H9 (cell line): ENCODE measurements at regions not wholly inside any gene's neighbourhood (a gene's known extent, or its start where the extent isn't known, plus 50 kb on each side); places are given as distances from the start of the nearest gene placed in this dataset.

Experiments used
- DNase-seq: peaks from one replicate; pipeline ENCODE4 v3.0.0-alpha.2; 2017
- H2AFZ ChIP-seq: one replicate; pipeline ENCODE4 v1.6.1; 2013; ENCODE audit warnings: mild to moderate bottlenecking, low read length, control low read depth, moderate library complexity
- H2AK5ac ChIP-seq: 2 replicates; pipeline ENCODE4 v1.6.1; 2013; ENCODE audit warnings: low read length, control low read depth, mixed read lengths; ENCODE audit not compliant: insufficient read length
- H2BK120ac ChIP-seq: one replicate; pipeline ENCODE4 v1.6.1; 2013; ENCODE audit warnings: low read depth, mild to moderate bottlenecking, low read length, control low read depth, inconsistent platforms; ENCODE audit not compliant: poor library complexity, severe bottlenecking
- H2BK12ac ChIP-seq: 2 replicates; pipeline ENCODE4 v1.6.1; 2013; ENCODE audit warnings: low read length, control low read depth, mixed read lengths, low read depth; ENCODE audit not compliant: insufficient read length
- H2BK15ac ChIP-seq: 2 replicates; pipeline ENCODE4 v1.6.1; 2013; ENCODE audit warnings: low read depth, low read length, control low read depth
- H2BK20ac ChIP-seq: one replicate; pipeline ENCODE4 v1.6.1; 2013; ENCODE audit warnings: low read depth, mild to moderate bottlenecking, low read length, control low read depth, inconsistent platforms; ENCODE audit not compliant: poor library complexity, severe bottlenecking
- H2BK5ac ChIP-seq: 2 replicates; pipeline ENCODE4 v1.6.1; 2013; ENCODE audit warnings: low read length, control low read depth, mixed read lengths; ENCODE audit not compliant: insufficient read length
- H3K14ac ChIP-seq: 2 replicates; pipeline ENCODE4 v1.6.1; 2013; ENCODE audit warnings: low read length, control low read depth; ENCODE audit not compliant: insufficient read depth
- H3K18ac ChIP-seq: 2 replicates; pipeline ENCODE4 v1.6.1; 2013; ENCODE audit warnings: low read depth, mild to moderate bottlenecking, mixed read lengths, low read length, control low read depth; ENCODE audit not compliant: insufficient read length
- H3K23ac ChIP-seq: 2 replicates; pipeline ENCODE4 v1.6.1; 2013; ENCODE audit warnings: low read length, control low read depth, mixed read lengths, low read depth; ENCODE audit not compliant: insufficient read length
- H3K23me2 ChIP-seq: 2 replicates; pipeline ENCODE4 v1.6.1; 2013; ENCODE audit warnings: low read depth, mild to moderate bottlenecking, mixed read lengths, low read length, control low read depth; ENCODE audit not compliant: insufficient read length, poor library complexity, severe bottlenecking
- H3K27ac ChIP-seq: 2 replicates; pipeline ENCODE4 v1.5.1; 2013; ENCODE audit warnings: low read length, control low read depth, mixed read lengths, low read depth; ENCODE audit not compliant: insufficient read length
- H3K27me3 ChIP-seq: 2 replicates; pipeline ENCODE4 v1.6.1; 2013; ENCODE audit warnings: low read length, control low read depth, inconsistent platforms; ENCODE audit not compliant: insufficient read depth
- H3K4ac ChIP-seq: 2 replicates; pipeline ENCODE4 v1.6.1; 2013; ENCODE audit warnings: low read depth, mild to moderate bottlenecking, control low read depth, inconsistent platforms, low read length, moderate library complexity
- H3K4me1 ChIP-seq: 2 replicates; pipeline ENCODE4 v1.6.1; 2013; ENCODE audit warnings: low read length, control low read depth, inconsistent platforms; ENCODE audit not compliant: insufficient read depth
- H3K4me2 ChIP-seq: 2 replicates; pipeline ENCODE4 v1.6.1; 2013; ENCODE audit warnings: low read length, control low read depth, mixed read lengths; ENCODE audit not compliant: insufficient read length, insufficient read depth
- H3K56ac ChIP-seq: 2 replicates; pipeline ENCODE4 v1.6.1; 2013; ENCODE audit warnings: low read depth, mild to moderate bottlenecking, mixed read lengths, low read length, control low read depth; ENCODE audit not compliant: insufficient read length
- H3K79me1 ChIP-seq: 2 replicates; pipeline ENCODE4 v1.6.1; 2013; ENCODE audit warnings: low read depth, mild to moderate bottlenecking, moderate library complexity, low read length, control low read depth, inconsistent platforms; ENCODE audit not compliant: insufficient read depth, poor library complexity, severe bottlenecking
- H3K79me2 ChIP-seq: 2 replicates; pipeline ENCODE4 v1.6.1; 2013; ENCODE audit warnings: low read length, control low read depth, inconsistent platforms; ENCODE audit not compliant: insufficient read depth
- H3K9ac ChIP-seq: 2 replicates; pipeline ENCODE4 v1.6.1; 2013; ENCODE audit warnings: low read length, control low read depth, mixed read lengths; ENCODE audit not compliant: insufficient read length; ENCODE audit errors: extremely low read depth
- H3K9me3 ChIP-seq: one replicate; pipeline ENCODE4 v1.6.1; 2013; ENCODE audit warnings: low read depth, low read length, inconsistent platforms; ENCODE audit not compliant: control insufficient read depth
- H3T11ph ChIP-seq: one replicate; pipeline ENCODE4 v1.6.1; 2013; ENCODE audit warnings: mild to moderate bottlenecking, low read length, control low read depth, inconsistent platforms
- H4K20me1 ChIP-seq: one replicate; pipeline ENCODE4 v1.6.1; 2013; ENCODE audit not compliant: control insufficient read depth, insufficient read length, insufficient read depth
- H4K5ac ChIP-seq: 2 replicates; pipeline ENCODE4 v1.6.1; 2013; ENCODE audit warnings: low read depth, mild to moderate bottlenecking, mixed read lengths, low read length, control low read depth; ENCODE audit not compliant: insufficient read length
- H4K8ac ChIP-seq: replicated peaks from 2 replicates; pipeline ENCODE4 v1.6.1; 2013; ENCODE audit warnings: low read length, control low read depth, mixed read lengths, low read depth; ENCODE audit not compliant: insufficient read length
- H4K91ac ChIP-seq: 2 replicates; pipeline ENCODE4 v1.6.1; 2013; ENCODE audit warnings: low read depth, mild to moderate bottlenecking, moderate library complexity, mixed read lengths, low read length, control low read depth; ENCODE audit not compliant: insufficient read length
- H3K27ac Mint-ChIP-seq, 3 experiments: 2 replicates in 2 of 3; 3 replicates in 1 of 3; pipeline ENCODE4 v1.8.0; 2020 to 2021; ENCODE audit warnings: mixed read lengths in 3 of 3, mild to moderate bottlenecking in 1 of 3, moderate library complexity in 1 of 3
- H3K27me3 Mint-ChIP-seq: 2 replicates; pipeline ENCODE4 v1.8.0; 2021; ENCODE audit warnings: low read depth, mild to moderate bottlenecking, moderate library complexity, mixed read lengths
- H3K36me3 Mint-ChIP-seq, 3 experiments: 2 replicates in 2 of 3; 3 replicates in 1 of 3; pipeline ENCODE4 v1.8.0; 2020 to 2021; ENCODE audit warnings: low read depth in 3 of 3, mixed read lengths in 3 of 3; ENCODE audit not compliant: insufficient read depth in 1 of 3
- H3K4me1 Mint-ChIP-seq, 2 experiments: 2 replicates each; pipeline ENCODE4 v1.8.0; 2020; ENCODE audit warnings: mixed read lengths in 2 of 2
- H3K4me3 Mint-ChIP-seq, 2 experiments: 2 replicates in 1 of 2; 3 replicates in 1 of 2; pipeline ENCODE4 v1.8.0; 2020 to 2021; ENCODE audit warnings: mild to moderate bottlenecking in 2 of 2, mixed read lengths in 2 of 2, moderate library complexity in 1 of 2
- H3K9me3 Mint-ChIP-seq, 2 experiments: 2 replicates in 1 of 2; 3 replicates in 1 of 2; pipeline ENCODE4 v1.8.0; 2020; ENCODE audit warnings: mild to moderate bottlenecking in 2 of 2, mixed read lengths in 2 of 2, moderate library complexity in 1 of 2
- WGBS: extraction: QIAGEN DNeasy Blood & Tissue Kit; methylation state at CpG from one replicate; pipeline ENCODE4 v1.1.7; 2013; ENCODE audit warnings: missing lambda C conversion rate, low lambda C conversion rate, mixed read lengths; ENCODE audit not compliant: insufficient read length; ENCODE audit errors: extremely low coverage; 5-methylcytosine and 5-hydroxymethylcytosine counted together
- TF ChIP-seq, protein P1 (sequence below): fragments of 200-600 bp; sonication (generic); conservative IDR thresholded peaks from 3 replicates; pipeline ENCODE4 v1.8.0; 2021; ENCODE audit warnings: antibody characterized with exemption, mild to moderate bottlenecking

DNA sequence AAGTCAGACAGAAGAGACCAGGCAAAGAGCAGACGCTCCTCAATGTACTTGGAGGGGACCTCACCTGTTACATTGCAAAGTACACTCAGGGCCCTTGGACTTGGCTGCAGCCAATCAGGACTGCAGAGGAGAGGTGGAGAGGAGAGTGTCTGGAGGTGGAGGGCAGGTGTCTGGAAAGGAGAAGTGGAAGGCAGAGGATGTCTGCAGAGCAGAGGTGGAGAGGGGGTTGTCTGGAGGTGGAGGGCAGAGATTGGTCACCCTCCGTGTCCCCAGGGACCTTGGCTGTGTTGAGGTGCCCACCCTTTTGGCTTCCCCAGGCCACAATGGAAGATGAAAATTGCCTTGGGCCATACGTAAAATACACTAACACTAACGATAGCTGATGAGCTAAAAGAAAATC, 241.3 kb upstream of the IRX2 start:
- WGBS, result no CpG with 5 or more reads among the region's 4 CpGs
- Mint-ChIP-seq H3K9me3 (no peaks in the 10 kb centered on the region), H3K27ac (peak overlapping the region in 1 of 3 experiments; percentile 53; a peak in 2 of 7 replicates), H3K4me3 (no peak overlapping the region), H3K36me3 (no peaks in the 10 kb centered on the region), H3K27me3 (no peaks in the 10 kb centered on the region; the same call in 1 of the 2 replicates), H3K4me1 (peaks cover 11% of the 10 kb centered on the region in 2 experiments)
- Histone ChIP-seq H3K56ac (no peak overlapping the region), H3K4me2 (no peak overlapping the region), H2BK12ac (no peak overlapping the region), H3K9ac (no peak overlapping the region), H2BK15ac (no peak overlapping the region), H3K79me1 (no peaks in the 10 kb centered on the region), H3K23me2 (no peaks in the 10 kb centered on the region), H3K4me1 (no peaks in the 10 kb centered on the region), H3K79me2 (no peaks in the 10 kb centered on the region), H3K9me3 (no peaks in the 10 kb centered on the region), H3K23ac (no peak overlapping the region), H4K8ac (no peak overlapping the region), H3T11ph (no peak overlapping the region), H3K27me3 (no peaks in the 10 kb centered on the region), H2AFZ (no peak overlapping the region), H4K20me1 (no peaks in the 10 kb centered on the region), H2AK5ac (no peak overlapping the region), H3K4ac (no peak overlapping the region), H3K14ac (no peak overlapping the region), H2BK5ac (no peak overlapping the region), H3K27ac (no peak overlapping the region), H2BK120ac (no peak overlapping the region), H2BK20ac (no peak overlapping the region), H3K18ac (no peak overlapping the region), H4K5ac (no peak overlapping the region), H4K91ac (no peak overlapping the region)
- TF ChIP-seq, protein P1, sequence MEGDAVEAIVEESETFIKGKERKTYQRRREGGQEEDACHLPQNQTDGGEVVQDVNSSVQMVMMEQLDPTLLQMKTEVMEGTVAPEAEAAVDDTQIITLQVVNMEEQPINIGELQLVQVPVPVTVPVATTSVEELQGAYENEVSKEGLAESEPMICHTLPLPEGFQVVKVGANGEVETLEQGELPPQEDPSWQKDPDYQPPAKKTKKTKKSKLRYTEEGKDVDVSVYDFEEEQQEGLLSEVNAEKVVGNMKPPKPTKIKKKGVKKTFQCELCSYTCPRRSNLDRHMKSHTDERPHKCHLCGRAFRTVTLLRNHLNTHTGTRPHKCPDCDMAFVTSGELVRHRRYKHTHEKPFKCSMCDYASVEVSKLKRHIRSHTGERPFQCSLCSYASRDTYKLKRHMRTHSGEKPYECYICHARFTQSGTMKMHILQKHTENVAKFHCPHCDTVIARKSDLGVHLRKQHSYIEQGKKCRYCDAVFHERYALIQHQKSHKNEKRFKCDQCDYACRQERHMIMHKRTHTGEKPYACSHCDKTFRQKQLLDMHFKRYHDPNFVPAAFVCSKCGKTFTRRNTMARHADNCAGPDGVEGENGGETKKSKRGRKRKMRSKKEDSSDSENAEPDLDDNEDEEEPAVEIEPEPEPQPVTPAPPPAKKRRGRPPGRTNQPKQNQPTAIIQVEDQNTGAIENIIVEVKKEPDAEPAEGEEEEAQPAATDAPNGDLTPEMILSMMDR, result no peak
- DNase-seq, result no peak
